CD4-positive, alpha-beta T cell (primary cell): ENCODE measurements at regions not wholly inside any gene's neighbourhood (a gene's known extent, or its start where the extent isn't known, plus 50 kb on each side); places are given as distances from the start of the nearest gene placed in this dataset.
"Not testable (repeated sequence)": the region's sequence is repeated elsewhere in the genome, so short reads cannot be mapped to it uniquely, and the experiment has no call there.

Experiments used
- ATAC-seq: fragments of 200-7000 bp; cut with Tn5 transposase; one replicate; pipeline ENCODE4 v1.10.0; 2022; ENCODE audit warnings: mild to moderate bottlenecking; ENCODE audit not compliant: poor library complexity
- CTCF ChIA-PET: fragments of 350-600 bp; sonication (Branson Sonifier 250); formaldehyde crosslinking; loops from one replicate; lab custom pipeline; 2021; ENCODE audit warnings: antibody characterized with exemption, inconsistent platforms; lab: Charles Lee
- POLR2A ChIA-PET: fragments of 350-600 bp; sonication (Branson Sonifier 250); formaldehyde crosslinking; loops from one replicate; lab custom pipeline; 2021; ENCODE audit warnings: antibody characterized with exemption, inconsistent platforms; lab: Charles Lee
- DNase-seq, 14 experiments: peaks; one replicate each; pipeline ENCODE4 v3.0.0-alpha.2; 2013 to 2020; ENCODE audit warnings: mixed read lengths in 2 of 14
- H3K27ac ChIP-seq, 2 donors: one replicate each; pipeline versions ENCODE4 v1.5.1 to v1.7.0; 2013; ENCODE audit warnings: low read length in 2 of 2, low read depth in 1 of 2, mild to moderate bottlenecking in 1 of 2
- H3K27me3 ChIP-seq, 2 experiments: 1 replicate in 1 of 2; 2 replicates in 1 of 2; pipeline versions ENCODE4 v1.6.1 to v1.7.0; 2013; ENCODE audit warnings: low read length in 2 of 2, control low read depth in 1 of 2, mild to moderate bottlenecking in 1 of 2, moderate library complexity in 1 of 2; ENCODE audit not compliant: insufficient read depth in 2 of 2, control insufficient read depth in 1 of 2
- H3K36me3 ChIP-seq: one replicate; pipeline ENCODE4 v1.6.1; 2013; ENCODE audit warnings: low read length, control low read depth; ENCODE audit not compliant: insufficient read depth
- H3K4me1 ChIP-seq: one replicate; pipeline ENCODE4 v1.6.1; 2013; ENCODE audit warnings: low read length, control low read depth; ENCODE audit not compliant: insufficient read depth
- H3K4me3 ChIP-seq: one replicate; pipeline ENCODE4 v1.5.1; 2013; ENCODE audit warnings: mild to moderate bottlenecking, low read length, moderate library complexity
- H3K9me3 ChIP-seq, 2 experiments: 1 replicate in 1 of 2; 2 replicates in 1 of 2; pipeline versions ENCODE4 v1.6.1 to v1.7.0; 2013; ENCODE audit warnings: low read length in 2 of 2, mild to moderate bottlenecking in 2 of 2, control low read depth in 1 of 2, moderate library complexity in 1 of 2; ENCODE audit not compliant: control insufficient read depth in 1 of 2, insufficient read depth in 1 of 2
- H3K27ac Mint-ChIP-seq: one replicate; pipeline ENCODE4 v1.8.0; 2020; ENCODE audit warnings: mixed read lengths
- H3K27me3 Mint-ChIP-seq: one replicate; pipeline ENCODE4 v1.8.0; 2021; ENCODE audit warnings: mixed read lengths
- H3K36me3 Mint-ChIP-seq: one replicate; pipeline ENCODE4 v1.8.0; 2021; ENCODE audit warnings: low read depth, mixed read lengths
- H3K4me1 Mint-ChIP-seq: one replicate; pipeline ENCODE4 v1.8.0; 2021; ENCODE audit warnings: low read depth, mixed read lengths
- H3K4me3 Mint-ChIP-seq: one replicate; pipeline ENCODE4 v1.8.0; 2020; ENCODE audit warnings: mild to moderate bottlenecking, mixed read lengths
- H3K9me3 Mint-ChIP-seq: one replicate; pipeline ENCODE4 v1.8.0; 2020; ENCODE audit warnings: mixed read lengths
- CTCF ChIP-seq: fragments of 200-600 bp; IDR thresholded peaks from one replicate; pipeline ENCODE4 v1.8.0; 2022; ENCODE audit warnings: antibody characterized with exemption, mild to moderate bottlenecking
- intact Hi-C, 2 experiments: fragments of 100-400 bp; cut with DNase I in 1 of 2; cut with micrococcal nuclease in 1 of 2; formaldehyde crosslinking; loops; one replicate each; pipeline versions ENCODE4 v1.15.1 to v1.9.0; 2023 to 2025; cut with DNase I, micrococcal nuclease

DNA sequence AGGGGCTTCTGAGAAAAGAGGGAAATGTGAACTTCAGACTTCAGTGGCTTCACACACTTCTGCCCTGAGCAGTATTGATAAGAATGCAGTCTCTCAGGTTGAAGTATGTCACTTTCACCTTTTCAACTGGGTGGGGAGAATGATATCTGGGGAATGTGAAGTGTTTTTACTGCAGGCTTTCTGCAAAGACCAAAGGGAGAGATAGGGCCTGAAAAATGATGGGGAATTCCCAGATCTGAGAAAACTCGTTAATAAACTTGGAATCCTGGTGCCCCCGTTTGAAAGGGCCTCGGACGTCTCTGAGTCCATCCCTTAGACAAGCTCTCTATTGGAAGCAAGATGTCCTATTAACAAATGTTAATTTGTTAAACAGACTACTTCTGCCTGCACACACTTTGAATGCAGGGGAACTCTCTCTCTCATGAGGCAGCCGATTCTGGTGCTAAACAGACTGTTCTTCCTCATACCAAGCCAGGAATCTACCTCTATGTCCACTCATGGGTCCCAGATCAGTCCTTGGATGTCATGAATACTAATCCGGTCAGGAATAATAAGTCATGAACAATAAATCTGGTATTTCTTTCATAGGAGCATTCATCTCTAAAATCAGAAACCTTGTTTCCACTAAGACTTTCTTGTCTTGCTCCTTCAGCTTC, 193.6 kb downstream of the JCAD start:
- no peak overlapping the region for H3K4me3 Mint-ChIP-seq
- Histone ChIP-seq H3K27ac (no peak overlapping the region), H3K27me3 (no peaks in the 10 kb centered on the region), H3K4me1 (no peaks in the 10 kb centered on the region), H3K9me3 (peaks cover 0 to 6% of the 10 kb centered on the region in 2 experiments), H3K36me3 (no peaks in the 10 kb centered on the region), H3K4me3 (no peak overlapping the region)
- intact Hi-C loops: no loop called here
- no peaks in the 10 kb centered on the region for H3K4me1 Mint-ChIP-seq
- peaks cover 4% of the 10 kb centered on the region for H3K27me3 Mint-ChIP-seq
- TF ChIP-seq CTCF: no peak
- POLR2A ChIA-PET: no interaction called here
- CTCF ChIA-PET: no interaction called here
- H3K27ac Mint-ChIP-seq: no peak overlapping the region
- no peaks in the 10 kb centered on the region for H3K36me3 Mint-ChIP-seq
- DNase-seq: no peak
- H3K9me3 Mint-ChIP-seq: no peaks in the 10 kb centered on the region
- no peak for ATAC-seq

GRCh38 chr10:29862923-29863614, 196.3 kb downstream of the JCAD start:
- H3K9me3 ChIP-seq: no peaks in the 10 kb centered on the region
- no peak overlapping the region for H3K27ac Mint-ChIP-seq
- no peak overlapping the region for H3K4me3 Mint-ChIP-seq
- peaks cover 0 to 3% of the 10 kb centered on the region in 2 experiments for H3K27me3 ChIP-seq
- no peak overlapping the region for H3K4me3 ChIP-seq
- DNase-seq: no peak
- H3K36me3 Mint-ChIP-seq: no peaks in the 10 kb centered on the region
- H3K4me1 Mint-ChIP-seq: no peaks in the 10 kb centered on the region
- intact Hi-C loops: no loop called here
- ChIA-PET POLR2A (no interaction called here), CTCF (no interaction called here)
- TF ChIP-seq CTCF: no peak
- no peak overlapping the region for H3K27ac ChIP-seq
- no peaks in the 10 kb centered on the region for H3K4me1 ChIP-seq
- no peak for ATAC-seq
- H3K36me3 ChIP-seq: no peaks in the 10 kb centered on the region
- no peaks in the 10 kb centered on the region for H3K9me3 Mint-ChIP-seq
- H3K27me3 Mint-ChIP-seq: peaks cover 10% of the 10 kb centered on the region

DNA sequence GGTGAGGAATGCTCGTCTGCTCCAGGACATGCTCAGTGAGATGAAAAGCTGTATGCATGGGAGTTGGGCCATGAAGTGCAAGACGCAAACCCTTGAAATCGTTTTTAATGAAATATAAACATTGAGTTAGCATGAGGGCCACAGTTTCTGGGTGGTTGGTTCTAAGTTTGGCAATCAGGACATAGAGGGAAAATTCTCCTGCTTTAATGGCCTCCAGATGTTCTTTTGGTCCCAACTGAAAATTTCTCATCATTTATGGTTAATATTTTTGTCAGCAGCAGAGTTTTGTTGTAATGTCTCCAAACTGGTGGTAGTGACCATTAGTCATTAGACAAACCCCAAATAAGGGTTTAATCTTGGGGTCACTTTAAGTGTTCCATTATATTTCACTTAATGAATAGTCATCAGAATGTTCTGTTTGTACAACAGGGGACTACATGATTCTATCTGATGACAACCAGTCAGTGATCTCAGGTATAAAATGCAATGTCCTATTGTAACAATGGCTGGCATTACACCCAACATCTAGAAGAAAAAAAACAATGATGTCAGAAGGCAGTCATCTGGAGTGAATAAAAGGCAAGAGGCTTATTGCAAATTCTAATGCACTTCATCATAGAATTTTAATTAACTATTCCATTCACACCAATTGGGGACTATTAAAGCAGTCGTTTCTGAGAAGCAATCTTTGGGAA, 197.4 kb downstream of the JCAD start:
- no peak overlapping the region for H3K4me3 ChIP-seq
- TF ChIP-seq CTCF: no peak
- H3K36me3 ChIP-seq: no peaks in the 10 kb centered on the region
- DNase-seq (no peak), ATAC-seq (no peak)
- CTCF ChIA-PET: interaction anchor here (1.2 kb wide), 1 partner anchor 11 kb away, joined by 3 read pairs; no protein-coding TSS in a partner anchor
- no peak overlapping the region for H3K4me3 Mint-ChIP-seq
- H3K27ac Mint-ChIP-seq: no peak overlapping the region
- no peaks in the 10 kb centered on the region for H3K36me3 Mint-ChIP-seq
- H3K9me3 ChIP-seq: no peaks in the 10 kb centered on the region
- H3K27me3 Mint-ChIP-seq: peaks cover 10% of the 10 kb centered on the region
- no peak overlapping the region for H3K27ac ChIP-seq
- no peaks in the 10 kb centered on the region for H3K4me1 Mint-ChIP-seq
- intact Hi-C loops: no loop called here
- H3K27me3 ChIP-seq: peaks cover 0 to 3% of the 10 kb centered on the region in 2 experiments
- H3K4me1 ChIP-seq: no peaks in the 10 kb centered on the region
- H3K9me3 Mint-ChIP-seq: no peaks in the 10 kb centered on the region
- POLR2A ChIA-PET: no interaction called here

- ATAC-seq, DNase-seq, H3K27ac ChIP-seq, H3K9me3 Mint-ChIP-seq, H3K4me1 ChIP-seq, POLR2A ChIA-PET, H3K4me3 Mint-ChIP-seq, H3K4me1 Mint-ChIP-seq, H3K9me3 ChIP-seq, H3K4me3 ChIP-seq, H3K27me3 ChIP-seq, intact Hi-C loops, H3K27ac Mint-ChIP-seq, H3K36me3 ChIP-seq, H3K36me3 Mint-ChIP-seq: not testable (repeated sequence)
- H3K27me3 Mint-ChIP-seq: peaks cover 10% of the 10 kb centered on the region
- CTCF ChIA-PET: interaction anchor here (1.2 kb wide), 1 partner anchor 10 kb away, joined by 3 read pairs; no protein-coding TSS in a partner anchor
These were observed 198.2 kb downstream of the JCAD start for GRCh38 chr10:29861231-29861630.
